ENCODE measurements at regions not wholly inside any gene's neighbourhood (a gene's known extent, or its start where the extent isn't known, plus 50 kb on each side); places are given as distances from the start of the nearest gene placed in this dataset.
A peak's percentile ranks its signal among the peaks of the same experiment; 100 is the strongest.
"Not testable (repeated sequence)": the region's sequence is repeated elsewhere in the genome, so short reads cannot be mapped to it uniquely, and the experiment has no call there.

DNA sequence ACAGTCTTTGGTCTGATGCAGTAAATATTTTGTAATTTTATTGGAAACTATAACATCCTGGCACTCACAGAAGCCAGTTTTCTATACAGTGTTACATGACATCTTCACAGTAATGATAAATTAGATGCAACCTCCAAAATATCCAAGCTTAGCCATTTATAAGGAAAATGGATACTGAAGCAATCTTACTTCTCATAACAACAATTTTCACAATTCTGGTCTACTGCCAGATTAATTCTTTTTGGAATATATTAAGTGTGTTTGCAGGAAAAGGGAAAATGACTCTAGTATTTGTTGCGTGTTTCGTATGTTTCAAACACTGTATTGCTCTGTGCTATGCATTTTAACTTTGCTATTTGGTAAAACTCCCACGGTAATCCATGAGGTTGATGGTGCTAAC is 1870.9 kb downstream of the ARAP2 start:
- TF ChIP-seq, protein P1, sequence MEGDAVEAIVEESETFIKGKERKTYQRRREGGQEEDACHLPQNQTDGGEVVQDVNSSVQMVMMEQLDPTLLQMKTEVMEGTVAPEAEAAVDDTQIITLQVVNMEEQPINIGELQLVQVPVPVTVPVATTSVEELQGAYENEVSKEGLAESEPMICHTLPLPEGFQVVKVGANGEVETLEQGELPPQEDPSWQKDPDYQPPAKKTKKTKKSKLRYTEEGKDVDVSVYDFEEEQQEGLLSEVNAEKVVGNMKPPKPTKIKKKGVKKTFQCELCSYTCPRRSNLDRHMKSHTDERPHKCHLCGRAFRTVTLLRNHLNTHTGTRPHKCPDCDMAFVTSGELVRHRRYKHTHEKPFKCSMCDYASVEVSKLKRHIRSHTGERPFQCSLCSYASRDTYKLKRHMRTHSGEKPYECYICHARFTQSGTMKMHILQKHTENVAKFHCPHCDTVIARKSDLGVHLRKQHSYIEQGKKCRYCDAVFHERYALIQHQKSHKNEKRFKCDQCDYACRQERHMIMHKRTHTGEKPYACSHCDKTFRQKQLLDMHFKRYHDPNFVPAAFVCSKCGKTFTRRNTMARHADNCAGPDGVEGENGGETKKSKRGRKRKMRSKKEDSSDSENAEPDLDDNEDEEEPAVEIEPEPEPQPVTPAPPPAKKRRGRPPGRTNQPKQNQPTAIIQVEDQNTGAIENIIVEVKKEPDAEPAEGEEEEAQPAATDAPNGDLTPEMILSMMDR (conservative IDR thresholded peaks at IDR 0.05; ENCODE audit: low read length) = no peak
- no peak overlapping the region for H3K4me3 ChIP-seq (ENCODE audit: low read length)
- DNase-seq (ENCODE audit: low read depth) = no peak

DNA sequence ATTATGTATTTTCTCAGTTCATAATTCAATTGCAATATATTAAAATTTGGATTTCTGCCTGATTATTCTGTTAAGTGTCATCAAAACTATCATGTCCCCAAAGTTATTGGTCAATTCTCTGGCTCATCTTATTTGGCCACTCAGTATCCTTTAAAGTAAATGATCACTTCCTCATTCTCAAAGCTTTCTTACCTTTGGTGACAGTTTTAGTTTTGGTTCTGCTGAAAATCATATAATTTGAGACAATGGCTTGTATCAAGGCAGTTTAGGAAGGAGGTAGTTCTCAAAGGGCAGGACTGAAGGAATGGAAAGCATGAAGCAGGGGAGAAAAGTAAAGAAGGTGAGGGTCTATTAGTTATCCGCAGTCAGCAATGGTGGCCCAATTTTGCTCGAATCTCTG is 1832.1 kb downstream of the ARAP2 start:
- no peak for DNase-seq (ENCODE audit: low read depth)
- no peak overlapping the region for H3K4me3 ChIP-seq (ENCODE audit: low read length)
- TF ChIP-seq, protein P1 (conservative IDR thresholded peaks at IDR 0.05; ENCODE audit: low read length) = no peak

DNA sequence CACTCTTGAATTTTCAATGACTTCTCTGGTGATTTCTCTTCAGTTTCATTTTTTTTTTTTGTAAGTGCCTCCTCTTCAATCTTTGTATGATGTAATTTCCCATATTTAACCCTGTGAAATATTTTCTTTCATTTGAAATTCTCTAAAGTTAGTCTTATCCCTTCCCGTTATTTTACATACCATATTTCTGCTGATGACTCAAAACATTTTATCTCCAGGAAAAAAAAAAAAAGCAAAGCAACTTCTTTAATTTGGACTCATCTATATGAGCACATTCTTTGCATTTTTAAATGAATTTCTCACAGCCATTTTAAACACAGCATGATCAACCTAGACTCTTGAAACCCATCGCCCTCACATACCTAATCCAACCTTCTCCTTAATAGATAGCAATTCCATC is 1831.4 kb downstream of the ARAP2 start:
- TF ChIP-seq, protein P1 (conservative IDR thresholded peaks at IDR 0.05; ENCODE audit: low read length) = no peak
- no peak for DNase-seq (ENCODE audit: low read depth)
- no peak overlapping the region for H3K4me3 ChIP-seq (ENCODE audit: low read length)

DNA sequence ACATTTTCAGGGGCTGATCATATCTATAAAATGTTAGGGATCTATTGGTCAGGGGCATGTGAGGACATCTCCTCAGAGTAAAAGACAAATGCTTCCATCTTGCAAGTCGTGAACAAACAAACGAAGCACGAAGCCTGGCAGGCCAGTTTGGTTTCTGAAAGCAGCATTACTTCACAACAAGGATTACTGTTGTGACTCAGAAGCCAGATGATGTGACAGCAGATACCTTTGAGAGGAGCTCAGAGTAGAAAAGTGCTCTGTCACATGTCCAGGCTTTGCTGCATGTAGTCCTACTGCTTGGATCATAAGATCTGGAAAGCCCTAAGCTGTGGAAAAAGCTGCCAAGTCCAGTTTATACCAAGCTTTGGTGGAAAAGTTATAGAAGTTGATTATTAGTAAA is 1827.2 kb downstream of the ARAP2 start:
- no peak overlapping the region for H3K4me3 ChIP-seq (ENCODE audit: low read length)
- TF ChIP-seq, protein P1 (conservative IDR thresholded peaks at IDR 0.05; ENCODE audit: low read length) = no peak
- DNase-seq (ENCODE audit: low read depth) = peak; percentile 0

DNA sequence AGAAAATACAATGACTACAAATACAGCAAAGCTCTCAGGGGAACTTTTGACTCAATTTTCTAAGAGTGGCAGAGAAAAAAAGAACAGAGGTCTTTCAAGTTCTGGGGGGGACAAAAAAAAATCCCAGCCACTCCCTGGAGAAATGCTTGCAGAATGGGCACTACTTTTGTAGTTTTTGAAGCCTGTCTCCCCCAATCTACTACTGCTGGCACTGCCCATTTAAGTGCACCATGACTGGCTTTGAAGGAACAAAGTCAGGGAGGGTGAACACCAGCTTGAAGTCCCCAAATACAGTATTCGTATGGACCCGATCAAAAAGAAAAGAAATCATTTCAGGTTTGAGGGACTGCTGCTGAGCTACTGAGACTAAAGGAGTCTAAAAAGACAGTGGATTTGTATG is 1824.4 kb downstream of the ARAP2 start:
- H3K4me3 ChIP-seq (ENCODE audit: low read length) = no peak overlapping the region
- no peak for DNase-seq (ENCODE audit: low read depth)
- TF ChIP-seq, protein P1 (conservative IDR thresholded peaks at IDR 0.05; ENCODE audit: low read length) = no peak

DNA sequence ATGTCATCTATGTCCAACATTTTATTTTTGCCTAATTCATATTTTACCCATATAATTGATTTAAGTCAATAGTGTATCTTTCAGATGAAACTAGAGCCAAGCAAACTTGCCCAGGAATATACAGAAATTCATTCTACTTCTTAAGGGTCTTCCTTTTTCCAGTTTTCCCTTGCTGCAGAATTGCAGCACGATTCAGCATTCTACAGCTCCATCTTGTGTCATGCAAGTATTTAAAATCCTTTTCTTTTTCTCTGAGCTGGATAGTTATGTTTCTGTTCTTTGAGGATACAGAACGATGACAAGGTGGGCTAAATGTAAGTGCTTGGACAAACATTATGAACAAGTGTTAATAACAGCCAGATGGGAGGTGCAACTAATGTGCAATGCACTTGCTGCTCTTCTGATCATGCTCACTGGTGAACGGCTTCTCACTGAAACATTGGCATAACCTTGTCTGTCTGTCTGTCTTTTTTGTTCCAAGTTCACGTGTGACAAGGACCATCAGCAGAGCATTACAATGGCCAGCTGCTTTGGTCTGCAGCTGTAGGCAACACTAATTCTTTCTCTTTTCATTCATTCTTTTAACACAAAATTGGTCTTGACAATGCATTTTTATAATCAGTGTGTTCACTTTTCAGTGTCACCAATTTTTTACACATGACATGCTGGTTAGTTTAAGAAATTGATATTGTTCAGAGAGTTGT is 1821.7 kb downstream of the ARAP2 start:
- DNase-seq (ENCODE audit: low read depth) = peak; percentile 4
- no peak overlapping the region for H3K4me3 ChIP-seq (ENCODE audit: low read length)

DNA sequence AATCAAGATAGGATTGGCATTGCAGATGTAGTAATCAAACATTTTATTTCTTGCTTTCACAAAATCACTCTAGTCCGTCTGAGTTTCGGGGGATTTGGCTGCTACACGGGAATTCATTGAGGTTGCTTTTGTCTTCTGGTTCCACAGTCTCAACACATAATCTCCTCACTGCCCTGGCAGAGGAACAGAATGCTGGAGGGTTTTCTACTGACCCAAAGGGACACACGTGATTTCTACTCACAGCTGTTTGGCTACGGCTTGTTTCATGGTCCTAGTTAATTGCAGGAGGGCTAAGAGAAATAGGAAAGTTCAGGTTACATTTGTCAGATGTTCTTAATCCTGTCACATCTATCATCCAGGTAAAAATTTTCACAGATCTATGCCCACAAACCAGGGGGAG is 1811.6 kb downstream of the ARAP2 start:
- no peak overlapping the region for H3K4me3 ChIP-seq (ENCODE audit: low read length)
- no peak for DNase-seq (ENCODE audit: low read depth)
- TF ChIP-seq, protein P1 (conservative IDR thresholded peaks at IDR 0.05; ENCODE audit: low read length) = no peak

More for the DNA sequence above, 1821.7 kb downstream of the ARAP2 start:
- TF ChIP-seq, protein P1 (conservative IDR thresholded peaks at IDR 0.05; ENCODE audit: low read length) = peak; percentile 18; the same call in 1 of the 2 replicates

DNA sequence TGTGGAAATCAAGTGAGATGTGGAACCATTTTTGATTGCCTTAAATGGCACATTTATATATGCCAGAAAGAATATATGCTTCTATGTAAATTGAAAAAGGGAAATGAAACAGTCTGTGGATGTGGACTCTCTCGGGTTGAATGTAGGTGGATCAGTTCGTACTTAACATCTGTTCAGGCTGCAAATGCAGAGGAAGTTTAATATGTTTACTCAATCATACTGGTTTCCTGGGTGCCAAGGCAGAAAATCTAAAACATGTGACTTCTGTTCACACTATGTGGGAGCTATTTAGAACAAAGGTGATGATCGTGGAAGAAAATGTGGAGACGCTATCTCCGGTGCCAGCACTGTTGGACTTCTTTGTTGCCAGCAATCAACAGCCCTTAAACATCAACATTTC is 1809.9 kb downstream of the ARAP2 start:
- H3K4me3 ChIP-seq (ENCODE audit: low read length); DNase-seq (ENCODE audit: low read depth): not testable (repeated sequence)
